ENCODE measurements at regions not wholly inside any gene's neighbourhood (a gene's known extent, or its start where the extent isn't known, plus 50 kb on each side); places are given as distances from the start of the nearest gene placed in this dataset.
"Not testable (repeated sequence)": the region's sequence is repeated elsewhere in the genome, so short reads cannot be mapped to it uniquely, and the experiment has no call there.

DNA sequence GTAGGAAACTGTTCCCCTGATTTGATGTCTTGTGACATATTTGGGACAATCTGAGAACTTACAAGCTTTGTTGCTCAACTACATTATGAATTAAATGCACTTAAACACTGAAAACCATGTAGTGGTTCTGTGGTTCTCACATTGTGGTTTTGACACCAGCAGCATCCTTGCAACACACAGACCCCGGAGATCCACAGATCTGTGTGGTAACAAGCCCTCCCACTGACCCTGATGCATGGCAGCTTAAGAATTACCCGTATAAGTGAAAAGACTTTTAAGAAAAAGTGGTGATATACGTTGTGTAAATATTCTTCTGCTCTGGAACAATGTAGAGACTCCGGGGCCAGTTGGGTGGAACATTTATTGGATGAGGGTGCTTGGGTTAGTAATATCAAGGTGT is 127.4 kb upstream of the ANKRD30BL start:
- H3K36me3 ChIP-seq (ENCODE audit: control insufficient read depth in 2 of 2, insufficient read depth in 2 of 2, low read length in 2 of 2); H3K4me1 ChIP-seq (ENCODE audit: control insufficient read depth, insufficient read depth, low read length); H3K27me3 ChIP-seq (ENCODE audit: control insufficient read depth in 1 of 2, insufficient read depth in 2 of 2, low read length in 2 of 2); H3K9ac ChIP-seq (ENCODE audit: low read length in 2 of 2); H3K9me3 ChIP-seq (ENCODE audit: control insufficient read depth in 2 of 2, low read length in 2 of 2); H3K27ac ChIP-seq (ENCODE audit: low read length); H3K4me3 ChIP-seq (ENCODE audit: low read length in 2 of 2): not testable (repeated sequence)

DNA sequence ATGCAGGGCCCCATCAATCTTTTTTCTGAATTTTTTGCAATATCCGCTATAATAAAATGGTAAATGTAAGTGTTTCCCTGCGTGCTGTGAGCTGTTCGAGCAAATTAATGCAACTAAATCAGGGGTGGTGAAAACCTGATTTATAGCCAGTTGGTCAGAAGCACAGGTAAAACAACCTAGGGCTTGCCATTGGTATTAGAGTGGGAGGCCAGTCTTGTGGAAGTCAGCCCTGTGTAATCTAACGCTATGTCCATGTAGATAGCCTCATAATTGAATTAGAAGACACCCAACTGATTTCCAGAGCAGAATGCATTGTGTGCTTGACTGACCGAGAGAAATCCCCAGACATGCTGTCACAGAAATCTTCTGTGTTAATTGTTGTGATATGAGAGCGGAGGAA is 126.8 kb upstream of the GPR39 start:
- not testable (repeated sequence) for H3K4me3 ChIP-seq (ENCODE audit: low read length in 2 of 2); H3K4me1 ChIP-seq (ENCODE audit: control insufficient read depth, insufficient read depth, low read length); H3K9ac ChIP-seq (ENCODE audit: low read length in 2 of 2); H3K27me3 ChIP-seq (ENCODE audit: control insufficient read depth in 1 of 2, insufficient read depth in 2 of 2, low read length in 2 of 2); H3K9me3 ChIP-seq (ENCODE audit: control insufficient read depth in 2 of 2, low read length in 2 of 2); H3K36me3 ChIP-seq (ENCODE audit: control insufficient read depth in 2 of 2, insufficient read depth in 2 of 2, low read length in 2 of 2); H3K27ac ChIP-seq (ENCODE audit: low read length)

DNA sequence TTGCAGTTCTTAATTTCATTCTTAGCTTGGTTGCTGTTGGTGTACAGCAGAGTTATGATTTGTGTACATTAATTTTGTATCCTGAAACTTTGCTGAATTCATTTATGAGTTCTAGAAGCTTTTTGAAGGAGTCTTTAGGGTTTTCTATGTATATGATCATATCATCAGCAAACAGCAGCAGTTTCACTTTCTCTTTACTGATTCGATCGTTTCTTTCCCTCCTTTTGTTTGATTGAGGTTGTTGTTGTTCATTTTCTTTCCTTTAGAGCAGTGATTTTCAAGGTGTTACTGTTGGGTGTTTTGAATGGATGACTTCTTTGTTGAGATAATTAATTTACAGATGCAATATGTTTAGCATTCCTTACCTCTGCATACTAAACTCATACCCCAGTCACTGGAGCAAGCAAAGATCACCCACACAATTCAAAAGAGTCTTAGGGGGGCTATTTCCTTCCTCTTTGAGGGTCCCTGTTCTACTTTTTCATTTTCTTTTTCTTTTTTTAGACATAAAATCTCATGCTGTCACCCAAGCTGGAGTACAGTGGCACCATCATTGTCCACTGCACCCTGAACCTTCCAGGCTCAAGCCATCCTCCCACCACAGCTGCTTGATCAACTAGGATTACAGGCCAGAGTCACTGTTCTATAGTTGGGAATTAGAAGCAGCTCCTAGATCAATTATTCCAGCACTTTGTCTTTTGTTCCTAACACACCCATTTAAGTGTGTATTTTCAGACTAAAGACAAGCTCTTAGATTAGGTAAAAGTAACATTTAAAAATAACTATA is 115.8 kb upstream of the GPR39 start:
- H3K27me3 ChIP-seq (ENCODE audit: control insufficient read depth in 1 of 2, insufficient read depth in 2 of 2, low read length in 2 of 2); H3K4me3 ChIP-seq (ENCODE audit: low read length in 2 of 2); H3K9ac ChIP-seq (ENCODE audit: low read length in 2 of 2); H3K4me1 ChIP-seq (ENCODE audit: control insufficient read depth, insufficient read depth, low read length); H3K36me3 ChIP-seq (ENCODE audit: control insufficient read depth in 2 of 2, insufficient read depth in 2 of 2, low read length in 2 of 2); H3K27ac ChIP-seq (ENCODE audit: low read length); H3K9me3 ChIP-seq (ENCODE audit: control insufficient read depth in 2 of 2, low read length in 2 of 2): not testable (repeated sequence)

DNA sequence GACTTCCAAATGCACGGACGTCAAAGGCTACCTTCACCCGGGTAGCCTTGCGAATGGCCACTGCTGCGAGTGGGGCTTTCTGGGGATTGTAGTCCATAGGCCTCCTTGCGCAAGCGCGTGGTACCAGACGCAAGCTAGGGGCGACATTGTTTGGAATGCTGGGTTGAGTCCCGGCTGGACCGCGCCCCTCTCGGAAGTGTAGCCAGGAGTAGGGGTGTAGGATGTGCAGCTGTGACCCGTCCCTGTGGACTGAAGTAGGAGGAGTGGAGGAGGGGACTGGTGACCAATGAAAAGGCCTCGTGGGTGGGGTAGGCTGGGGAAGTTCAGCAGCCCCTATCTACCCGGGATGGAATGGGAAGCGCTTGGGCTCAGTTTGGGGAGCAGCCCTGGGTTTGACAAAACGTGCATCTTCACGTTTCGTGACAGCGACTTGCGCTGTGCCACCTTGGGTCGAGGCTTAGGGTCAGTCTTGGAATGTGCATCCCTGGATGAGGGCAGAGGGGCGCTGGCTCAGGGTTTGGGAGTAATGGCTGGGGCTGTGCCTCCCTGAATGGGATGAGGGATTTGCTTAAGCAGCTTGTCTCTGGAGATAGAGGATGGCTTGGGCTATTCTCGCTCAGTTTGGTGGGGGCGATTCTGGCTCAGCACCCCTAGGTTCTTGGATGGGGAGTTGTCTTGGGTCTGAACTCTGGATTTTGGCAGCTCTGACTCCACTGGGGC is 111.8 kb upstream of the GPR39 start:
- H3K27ac ChIP-seq (ENCODE audit: low read length); H3K27me3 ChIP-seq (ENCODE audit: control insufficient read depth in 1 of 2, insufficient read depth in 2 of 2, low read length in 2 of 2); H3K36me3 ChIP-seq (ENCODE audit: control insufficient read depth in 2 of 2, insufficient read depth in 2 of 2, low read length in 2 of 2); H3K4me1 ChIP-seq (ENCODE audit: control insufficient read depth, insufficient read depth, low read length); H3K9me3 ChIP-seq (ENCODE audit: control insufficient read depth in 2 of 2, low read length in 2 of 2); H3K9ac ChIP-seq (ENCODE audit: low read length in 2 of 2): not testable (repeated sequence)
- peak overlapping the region; percentile 55 to 71 for H3K4me3 ChIP-seq (ENCODE audit: low read length in 2 of 2)

DNA sequence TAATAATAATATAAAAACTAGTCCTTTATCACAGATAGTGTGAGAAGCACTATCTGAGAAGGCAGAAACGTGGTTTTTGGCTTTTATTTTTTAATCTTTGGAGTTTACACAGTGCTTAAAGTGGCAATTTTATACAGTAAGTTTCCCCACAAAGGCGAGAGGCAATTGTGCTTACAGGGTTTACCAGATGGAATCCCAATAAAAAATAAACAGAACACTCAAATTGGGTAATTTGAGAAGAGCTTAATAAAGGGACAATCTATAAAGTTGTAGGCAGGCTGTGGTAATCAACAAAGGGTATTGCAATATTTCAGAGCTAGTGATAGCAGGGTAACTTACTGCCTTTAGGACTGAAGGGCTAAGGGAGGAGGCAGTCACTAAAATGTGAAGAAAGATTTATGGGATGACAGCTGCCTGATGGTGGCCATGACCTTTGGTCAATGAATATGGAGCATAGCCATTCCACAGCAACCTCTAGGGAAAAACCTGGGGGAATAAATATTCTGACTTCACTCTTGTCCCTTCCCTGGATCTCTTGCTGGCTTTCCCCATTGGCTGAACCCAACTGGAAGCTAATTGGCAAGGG is 108.9 kb upstream of the GPR39 start:
- H3K27ac ChIP-seq (ENCODE audit: low read length); H3K9ac ChIP-seq (ENCODE audit: low read length in 2 of 2); H3K27me3 ChIP-seq (ENCODE audit: control insufficient read depth in 1 of 2, insufficient read depth in 2 of 2, low read length in 2 of 2); H3K4me1 ChIP-seq (ENCODE audit: control insufficient read depth, insufficient read depth, low read length); H3K4me3 ChIP-seq (ENCODE audit: low read length in 2 of 2); H3K36me3 ChIP-seq (ENCODE audit: control insufficient read depth in 2 of 2, insufficient read depth in 2 of 2, low read length in 2 of 2); H3K9me3 ChIP-seq (ENCODE audit: control insufficient read depth in 2 of 2, low read length in 2 of 2): not testable (repeated sequence)

DNA sequence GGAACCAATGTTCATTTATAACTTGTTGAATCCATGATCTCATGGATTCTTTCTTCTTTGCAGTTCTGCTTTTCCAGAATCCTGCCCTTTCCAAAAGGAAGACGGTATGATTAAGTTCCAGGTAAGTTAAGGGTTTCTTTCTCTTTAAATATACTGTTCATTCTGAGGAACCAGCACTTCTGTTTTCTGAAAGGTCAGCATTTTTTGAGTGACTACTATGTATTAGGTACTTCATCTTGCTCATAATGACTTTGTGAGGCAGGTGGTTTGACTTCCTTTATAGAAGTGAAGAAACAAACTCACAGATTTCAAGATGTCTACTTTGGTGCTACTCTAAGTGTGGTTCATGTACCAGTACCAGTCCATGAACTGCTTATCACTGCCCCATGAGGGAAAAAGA is 107.4 kb upstream of the GPR39 start:
- H3K27me3 ChIP-seq (ENCODE audit: control insufficient read depth in 1 of 2, insufficient read depth in 2 of 2, low read length in 2 of 2); H3K27ac ChIP-seq (ENCODE audit: low read length): not testable (repeated sequence)

DNA sequence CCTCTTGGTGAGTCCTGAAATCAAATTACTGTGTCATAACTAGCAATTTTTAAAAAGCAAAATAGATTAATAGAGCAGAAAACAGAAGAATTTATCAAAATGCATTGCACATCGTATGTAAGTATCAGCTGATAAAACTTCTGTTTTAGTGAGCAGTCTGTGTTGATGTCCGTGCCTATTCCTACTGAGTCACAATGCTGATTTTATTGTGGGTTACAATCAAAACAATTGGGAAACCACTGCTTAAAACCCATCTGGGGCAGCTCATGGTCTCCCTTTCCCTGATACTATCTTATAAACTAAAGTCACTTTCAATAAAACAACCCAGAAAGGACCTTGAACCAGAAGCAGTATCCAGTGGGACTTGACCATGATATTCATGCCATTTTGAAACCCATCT is 101.1 kb upstream of the GPR39 start:
- not testable (repeated sequence) for H3K4me1 ChIP-seq (ENCODE audit: control insufficient read depth, insufficient read depth, low read length); H3K9ac ChIP-seq (ENCODE audit: low read length in 2 of 2); H3K36me3 ChIP-seq (ENCODE audit: control insufficient read depth in 2 of 2, insufficient read depth in 2 of 2, low read length in 2 of 2); H3K27me3 ChIP-seq (ENCODE audit: control insufficient read depth in 1 of 2, insufficient read depth in 2 of 2, low read length in 2 of 2); H3K27ac ChIP-seq (ENCODE audit: low read length); H3K9me3 ChIP-seq (ENCODE audit: control insufficient read depth in 2 of 2, low read length in 2 of 2); H3K4me3 ChIP-seq (ENCODE audit: low read length in 2 of 2)

More for the DNA sequence above, 107.4 kb upstream of the GPR39 start:
- H3K36me3 ChIP-seq (ENCODE audit: control insufficient read depth in 2 of 2, insufficient read depth in 2 of 2, low read length in 2 of 2); H3K4me1 ChIP-seq (ENCODE audit: control insufficient read depth, insufficient read depth, low read length); H3K4me3 ChIP-seq (ENCODE audit: low read length in 2 of 2); H3K9ac ChIP-seq (ENCODE audit: low read length in 2 of 2); H3K9me3 ChIP-seq (ENCODE audit: control insufficient read depth in 2 of 2, low read length in 2 of 2): not testable (repeated sequence)

DNA sequence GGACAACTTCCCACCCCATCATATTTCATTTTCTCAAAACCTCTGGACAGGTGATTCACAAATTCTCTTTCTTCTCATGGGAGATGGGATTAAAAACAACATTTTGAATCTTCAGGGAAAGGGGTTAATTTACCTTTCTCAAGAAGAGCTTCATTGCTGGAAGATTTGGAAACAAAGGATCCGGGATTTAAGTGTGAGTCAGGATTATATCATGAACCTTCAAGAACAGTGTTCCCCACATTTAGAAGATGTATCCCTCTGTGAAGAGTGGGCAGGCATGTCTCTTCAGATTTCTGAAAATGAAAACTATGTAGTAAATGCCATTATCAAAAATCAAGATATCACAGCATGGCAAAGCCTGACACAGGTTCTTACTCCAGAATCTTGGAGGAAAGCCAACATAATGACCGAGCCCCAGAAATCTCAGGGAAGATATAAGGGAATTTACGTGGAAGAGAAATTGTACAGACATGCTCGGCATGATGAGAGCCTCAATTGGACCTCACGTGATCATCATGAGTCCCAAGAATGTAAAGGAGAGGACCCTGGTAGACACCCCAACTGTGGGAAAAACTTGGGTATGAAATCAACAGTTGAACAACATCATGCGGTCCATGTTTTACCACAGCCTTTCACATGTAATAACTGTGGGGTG is 99.5 kb upstream of the GPR39 start:
- not testable (repeated sequence) for H3K36me3 ChIP-seq (ENCODE audit: control insufficient read depth in 2 of 2, insufficient read depth in 2 of 2, low read length in 2 of 2); H3K9me3 ChIP-seq (ENCODE audit: control insufficient read depth in 2 of 2, low read length in 2 of 2); H3K9ac ChIP-seq (ENCODE audit: low read length in 2 of 2); H3K4me3 ChIP-seq (ENCODE audit: low read length in 2 of 2); H3K27me3 ChIP-seq (ENCODE audit: control insufficient read depth in 1 of 2, insufficient read depth in 2 of 2, low read length in 2 of 2); H3K27ac ChIP-seq (ENCODE audit: low read length); H3K4me1 ChIP-seq (ENCODE audit: control insufficient read depth, insufficient read depth, low read length)

DNA sequence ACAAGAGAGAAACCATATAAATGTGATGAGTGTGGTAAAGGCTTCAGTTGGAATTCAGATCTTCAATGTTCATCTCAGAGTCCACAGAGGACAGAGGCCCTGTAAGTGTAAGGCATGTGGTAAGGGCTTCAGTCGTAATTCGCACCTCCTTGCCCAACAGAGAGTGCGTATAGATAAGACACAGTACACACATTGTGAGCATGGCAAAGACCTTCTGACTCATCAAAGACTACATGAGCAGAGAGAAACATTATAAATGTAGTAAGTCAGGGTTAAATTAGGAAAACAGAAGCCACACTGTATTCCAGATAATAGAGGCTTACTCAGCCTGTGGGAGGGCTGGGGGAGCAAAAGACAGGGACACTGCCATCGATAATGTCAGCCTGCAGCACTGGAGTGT is 98.1 kb upstream of the GPR39 start:
- H3K27ac ChIP-seq (ENCODE audit: low read length); H3K9me3 ChIP-seq (ENCODE audit: control insufficient read depth in 2 of 2, low read length in 2 of 2); H3K4me1 ChIP-seq (ENCODE audit: control insufficient read depth, insufficient read depth, low read length); H3K9ac ChIP-seq (ENCODE audit: low read length in 2 of 2); H3K36me3 ChIP-seq (ENCODE audit: control insufficient read depth in 2 of 2, insufficient read depth in 2 of 2, low read length in 2 of 2); H3K27me3 ChIP-seq (ENCODE audit: control insufficient read depth in 1 of 2, insufficient read depth in 2 of 2, low read length in 2 of 2); H3K4me3 ChIP-seq (ENCODE audit: low read length in 2 of 2): not testable (repeated sequence)

DNA sequence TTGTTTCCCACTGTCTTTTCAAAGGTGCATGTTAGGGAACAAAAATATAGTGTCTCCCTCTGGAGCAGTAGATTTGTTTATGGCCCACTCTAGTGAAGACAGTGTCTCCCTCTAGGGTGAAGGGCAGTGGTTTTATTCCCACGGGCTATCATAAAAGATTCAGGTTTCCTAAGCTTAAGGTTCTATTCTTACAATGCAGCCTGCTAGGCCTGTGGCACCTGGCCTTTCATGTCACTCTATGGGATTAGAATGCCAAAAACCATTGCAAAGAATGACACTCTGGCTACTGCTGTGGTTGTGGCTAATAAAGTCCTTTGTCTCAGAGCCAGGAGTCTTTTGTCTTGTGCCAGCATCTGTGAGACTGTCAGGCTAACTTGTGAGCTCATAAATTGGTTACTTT is 92.6 kb upstream of the GPR39 start:
- not testable (repeated sequence) for H3K9ac ChIP-seq (ENCODE audit: low read length in 2 of 2); H3K9me3 ChIP-seq (ENCODE audit: control insufficient read depth in 2 of 2, low read length in 2 of 2); H3K27ac ChIP-seq (ENCODE audit: low read length); H3K4me3 ChIP-seq (ENCODE audit: low read length in 2 of 2); H3K4me1 ChIP-seq (ENCODE audit: control insufficient read depth, insufficient read depth, low read length); H3K36me3 ChIP-seq (ENCODE audit: control insufficient read depth in 2 of 2, insufficient read depth in 2 of 2, low read length in 2 of 2); H3K27me3 ChIP-seq (ENCODE audit: control insufficient read depth in 1 of 2, insufficient read depth in 2 of 2, low read length in 2 of 2)
